Hepatocyte (in vitro differentiated cells): ENCODE measurements at regions not wholly inside any gene's neighbourhood (a gene's known extent, or its start where the extent isn't known, plus 50 kb on each side); places are given as distances from the start of the nearest gene placed in this dataset.

ENCODE experiments used
- DNase-seq: peaks from one replicate; pipeline ENCODE4 v3.0.0-alpha.2; 2016; ENCODE audit warnings: low spot score
- H2AFZ ChIP-seq: fragments of 200-600 bp; sonication (generic); 2 replicates; pipeline ENCODE4 v1.6.0; 2016; ENCODE audit warnings: antibody characterized with exemption, mild to moderate bottlenecking
- H3K27ac ChIP-seq: fragments of 200-600 bp; sonication (generic); 2 replicates; pipeline ENCODE4 v1.5.1; 2016; ENCODE audit warnings: mild to moderate bottlenecking
- H3K27me3 ChIP-seq: fragments of 200-600 bp; sonication (generic); 2 replicates; pipeline ENCODE4 v1.6.1; 2016
- H3K36me3 ChIP-seq: fragments of 200-600 bp; sonication (generic); replicated peaks from 2 replicates; pipeline ENCODE4 v1.5.1; 2016; ENCODE audit warnings: low read depth; ENCODE audit not compliant: insufficient read depth
- H3K4me1 ChIP-seq: fragments of 200-600 bp; sonication (generic); 2 replicates; pipeline ENCODE4 v1.5.1; 2016; ENCODE audit warnings: mild to moderate bottlenecking, moderate library complexity; ENCODE audit not compliant: insufficient read depth
- H3K4me2 ChIP-seq: fragments of 200-600 bp; sonication (generic); 2 replicates; pipeline ENCODE4 v1.6.0; 2016
- H3K4me3 ChIP-seq: fragments of 200-600 bp; sonication (generic); 2 replicates; pipeline ENCODE4 v1.5.1; 2016; ENCODE audit warnings: mild to moderate bottlenecking
- H3K79me2 ChIP-seq: fragments of 200-600 bp; sonication (generic); 2 replicates; pipeline ENCODE4 v1.6.0; 2017; ENCODE audit warnings: mild to moderate bottlenecking
- H3K9me2 ChIP-seq: fragments of 200-600 bp; sonication (generic); replicated peaks from 2 replicates; pipeline ENCODE4 v1.6.0; 2017; ENCODE audit warnings: mild to moderate bottlenecking; ENCODE audit not compliant: insufficient read depth
- H3K9me3 ChIP-seq: fragments of 200-600 bp; sonication (generic); 2 replicates; pipeline ENCODE4 v1.5.1; 2016; ENCODE audit warnings: low read depth, mild to moderate bottlenecking
- H4K20me1 ChIP-seq: fragments of 200-600 bp; sonication (generic); 2 replicates; pipeline ENCODE4 v1.6.0; 2016; ENCODE audit warnings: mild to moderate bottlenecking; ENCODE audit not compliant: insufficient read depth, poor library complexity, severe bottlenecking
- CTCF ChIP-seq: fragments of 200-600 bp; sonication (generic); IDR thresholded peaks from 2 replicates; pipeline ENCODE4 v1.5.1; 2016; ENCODE audit warnings: antibody characterized with exemption, mild to moderate bottlenecking; ENCODE audit not compliant: poor library complexity
- EZH2 ChIP-seq: fragments of 200-600 bp; sonication (generic); IDR thresholded peaks from 2 replicates; pipeline ENCODE4 v1.6.1; 2016; ENCODE audit warnings: antibody characterized with exemption, mild to moderate bottlenecking, borderline replicate concordance
- EZH2phosphoT487 ChIP-seq: fragments of 200-600 bp; sonication (generic); IDR thresholded peaks from one replicate; pipeline ENCODE4 v1.6.1; 2018; ENCODE audit warnings: antibody characterized with exemption, mild to moderate bottlenecking, low read depth, moderate library complexity; ENCODE audit not compliant: unreplicated experiment, severe bottlenecking
- WGBS: methylation state at CpG from one replicate; pipeline ENCODE4 v1.1.6; 2016; ENCODE audit warnings: low lambda C conversion rate; ENCODE audit errors: missing lambda C conversion rate; 5-methylcytosine and 5-hydroxymethylcytosine counted together

- Histone ChIP-seq H3K9me3 (no peaks in the 10 kb centered on the region), H3K9me2 (no peaks in the 10 kb centered on the region), H3K79me2 (no peaks in the 10 kb centered on the region), H2AFZ (no peak overlapping the region), H4K20me1 (no peaks in the 10 kb centered on the region), H3K27me3 (no peaks in the 10 kb centered on the region), H3K4me2 (peak overlapping the region; percentile 52), H3K4me3 (no peak overlapping the region), H3K4me1 (peaks cover 35% of the 10 kb centered on the region), H3K36me3 (no peaks in the 10 kb centered on the region), H3K27ac (peak overlapping the region; percentile 36)
- TF ChIP-seq EZH2phosphoT487 (no peak), CTCF (no peak), EZH2 (no peak)
- 15% methylated on average over 4 of the region's 4 CpGs for WGBS
- no peak for DNase-seq
Measured at GRCh38 chr1:87898431-87898830, 569.8 kb downstream of the LMO4 start.

GRCh38 chr1:87899017-87899416, 570.3 kb downstream of the LMO4 start:
- H3K4me2 ChIP-seq: peak overlapping the region; percentile 52
- H3K79me2 ChIP-seq: no peaks in the 10 kb centered on the region
- 82% methylated on average over 2 of the region's 2 CpGs for WGBS
- DNase-seq: no peak
- peak overlapping the region; percentile 36 for H3K27ac ChIP-seq
- H3K9me3 ChIP-seq: no peaks in the 10 kb centered on the region
- H3K27me3 ChIP-seq: no peaks in the 10 kb centered on the region
- no peak overlapping the region for H2AFZ ChIP-seq
- H3K4me3 ChIP-seq: no peak overlapping the region
- no peaks in the 10 kb centered on the region for H4K20me1 ChIP-seq
- TF ChIP-seq EZH2phosphoT487 (no peak), EZH2 (no peak), CTCF (no peak)
- peaks cover 40% of the 10 kb centered on the region for H3K4me1 ChIP-seq
- H3K36me3 ChIP-seq: no peaks in the 10 kb centered on the region
- no peaks in the 10 kb centered on the region for H3K9me2 ChIP-seq

GRCh38 chr1:87899746-87900145, 571.1 kb downstream of the LMO4 start:
- peaks cover 48% of the 10 kb centered on the region for H3K4me1 ChIP-seq
- no peaks in the 10 kb centered on the region for H3K9me2 ChIP-seq
- no peaks in the 10 kb centered on the region for H3K27me3 ChIP-seq
- TF ChIP-seq CTCF (no peak), EZH2phosphoT487 (no peak), EZH2 (no peak)
- DNase-seq: no peak
- H3K27ac ChIP-seq: no peak overlapping the region
- H3K36me3 ChIP-seq: no peaks in the 10 kb centered on the region
- H3K79me2 ChIP-seq: no peaks in the 10 kb centered on the region
- 68% methylated on average over 3 of the region's 3 CpGs for WGBS
- H2AFZ ChIP-seq: no peak overlapping the region
- no peaks in the 10 kb centered on the region for H3K9me3 ChIP-seq
- no peak overlapping the region for H3K4me3 ChIP-seq
- no peak overlapping the region for H3K4me2 ChIP-seq
- no peaks in the 10 kb centered on the region for H4K20me1 ChIP-seq

DNA sequence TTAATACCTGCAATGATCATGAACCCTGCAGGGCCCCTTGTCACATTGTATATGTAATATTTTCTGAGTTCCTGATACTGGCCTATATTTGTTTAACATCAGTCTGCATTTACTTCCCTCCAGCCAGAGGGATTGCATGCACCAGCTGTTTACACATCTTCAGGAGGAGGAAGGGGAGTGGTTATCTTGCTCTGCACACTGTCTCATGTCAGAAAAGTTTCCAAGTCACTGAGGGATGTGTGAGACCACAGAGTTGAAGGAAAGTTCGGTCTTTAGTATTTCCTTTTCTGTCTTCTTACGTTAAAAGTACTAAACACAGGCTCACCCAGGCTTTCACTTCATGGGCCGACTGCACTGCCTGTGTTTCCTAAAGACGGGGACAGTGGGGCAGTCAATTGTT, 574.1 kb downstream of the LMO4 start:
- Histone ChIP-seq H3K4me2 (peak overlapping the region; percentile 58), H3K36me3 (no peaks in the 10 kb centered on the region), H3K27me3 (no peaks in the 10 kb centered on the region), H3K9me2 (no peaks in the 10 kb centered on the region), H3K9me3 (no peaks in the 10 kb centered on the region), H3K4me3 (no peak overlapping the region), H3K4me1 (peaks cover 42% of the 10 kb centered on the region), H3K79me2 (no peaks in the 10 kb centered on the region), H4K20me1 (no peaks in the 10 kb centered on the region), H2AFZ (peak overlapping the region; percentile 13), H3K27ac (peak overlapping the region; percentile 84)
- TF ChIP-seq CTCF: no peak
- no peak for TF ChIP-seq EZH2
- whole genome bisulfite sequencing: 25% methylated on average over 4 of the region's 4 CpGs
- peak; percentile 78 for DNase-seq
